Inflammatory macrophage (primary cell): ENCODE measurements at regions not wholly inside any gene's neighbourhood (a gene's known extent, or its start where the extent isn't known, plus 50 kb on each side); places are given as distances from the start of the nearest gene placed in this dataset.
"Not testable (repeated sequence)": the region's sequence is repeated elsewhere in the genome, so short reads cannot be mapped to it uniquely, and the experiment has no call there.

Source experiments
- DNase-seq, 2 donors: peaks; one replicate each; pipeline ENCODE4 v3.0.0-alpha.2; 2020 to 2022

DNA sequence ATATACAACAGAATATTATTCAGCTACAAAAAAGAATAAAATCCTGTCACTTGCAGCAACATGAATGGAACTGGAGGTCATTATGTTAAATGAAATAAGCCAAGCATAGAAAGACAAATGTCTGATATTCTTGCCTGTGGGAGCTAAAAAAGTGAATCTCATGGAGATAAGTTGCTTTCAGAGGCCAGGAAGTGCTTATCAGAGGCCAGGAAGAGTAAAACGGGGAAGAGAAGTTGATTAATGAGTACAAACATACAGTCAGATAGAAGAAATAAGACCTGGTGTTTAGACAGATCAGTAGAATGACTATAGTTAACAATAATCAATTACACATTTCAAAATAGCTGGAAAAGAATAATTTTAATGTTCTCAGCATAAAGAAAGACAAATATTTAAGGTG, 54.4 kb upstream of the CPHXL start:
- no peak for DNase-seq

DNA sequence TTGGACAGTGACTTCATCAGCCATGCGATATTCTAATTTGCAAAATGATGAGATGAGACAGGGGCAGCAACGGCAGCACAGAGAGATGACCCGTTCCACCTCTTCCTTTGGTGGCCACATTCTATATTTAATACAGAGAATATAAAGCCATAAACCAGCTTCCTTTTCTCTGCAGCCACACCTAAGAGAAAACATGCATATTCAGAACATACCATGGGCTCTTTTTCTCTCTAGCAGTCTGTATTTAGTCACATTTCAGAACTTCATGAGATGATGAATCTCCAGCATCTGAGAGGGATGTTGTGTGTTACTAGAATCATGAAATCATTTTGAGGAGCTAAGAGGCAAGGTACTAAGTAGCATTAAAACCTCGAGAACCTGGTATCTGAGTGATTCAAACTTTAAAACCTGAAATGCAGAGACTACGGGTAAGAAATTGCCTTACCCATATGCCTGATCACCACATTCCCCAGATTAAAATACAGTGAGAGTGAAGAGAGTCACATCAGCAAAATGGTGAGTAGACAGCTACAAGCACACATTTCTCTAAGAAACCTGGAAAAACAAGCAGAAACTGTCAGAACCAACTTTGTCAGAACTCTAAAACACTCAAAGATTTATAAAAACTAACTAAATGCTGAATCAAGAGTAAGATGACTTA, 55.5 kb upstream of the CPHXL start:
- DNase-seq = no peak

DNA sequence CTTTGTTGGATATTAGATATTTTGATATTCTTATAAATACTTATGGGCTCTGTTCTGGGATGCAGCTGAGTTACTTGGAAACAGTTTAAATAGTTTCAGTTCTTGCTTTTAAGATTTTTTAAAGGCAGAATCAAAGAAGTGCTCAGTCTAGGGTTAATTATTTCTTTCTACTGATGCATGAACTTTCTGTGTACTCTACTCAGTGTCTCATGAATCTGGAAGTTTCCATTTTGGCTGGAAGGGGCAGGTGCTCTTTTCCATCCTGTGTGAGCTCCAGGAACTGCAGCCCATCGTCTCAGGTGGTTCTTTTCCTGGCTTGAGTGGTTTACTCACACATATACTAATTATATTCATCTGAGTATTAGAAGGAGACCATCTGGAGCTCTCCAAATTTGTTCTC, 61.1 kb upstream of the CPHXL start:
- DNase-seq = no peak

DNA sequence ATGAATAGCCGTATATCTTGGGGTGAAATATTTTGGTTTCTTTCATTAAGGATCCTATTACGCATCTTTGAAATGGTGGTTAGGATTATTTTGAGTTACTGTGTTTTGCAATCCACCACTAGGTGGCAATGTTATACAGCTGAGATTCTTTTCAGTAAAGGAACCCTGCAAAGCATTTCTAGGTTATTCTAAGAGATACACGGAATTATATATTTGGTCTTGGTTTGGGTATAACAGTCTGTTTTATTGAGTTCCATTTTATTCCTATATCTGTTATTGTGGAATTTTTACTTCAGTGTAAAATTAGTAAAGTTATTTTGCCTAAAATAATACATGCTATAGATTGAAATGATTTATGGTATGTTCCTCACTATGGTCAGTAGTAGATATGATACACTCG, 62.9 kb upstream of the CPHXL start:
- peak; percentile 39 to 58 for DNase-seq

DNA sequence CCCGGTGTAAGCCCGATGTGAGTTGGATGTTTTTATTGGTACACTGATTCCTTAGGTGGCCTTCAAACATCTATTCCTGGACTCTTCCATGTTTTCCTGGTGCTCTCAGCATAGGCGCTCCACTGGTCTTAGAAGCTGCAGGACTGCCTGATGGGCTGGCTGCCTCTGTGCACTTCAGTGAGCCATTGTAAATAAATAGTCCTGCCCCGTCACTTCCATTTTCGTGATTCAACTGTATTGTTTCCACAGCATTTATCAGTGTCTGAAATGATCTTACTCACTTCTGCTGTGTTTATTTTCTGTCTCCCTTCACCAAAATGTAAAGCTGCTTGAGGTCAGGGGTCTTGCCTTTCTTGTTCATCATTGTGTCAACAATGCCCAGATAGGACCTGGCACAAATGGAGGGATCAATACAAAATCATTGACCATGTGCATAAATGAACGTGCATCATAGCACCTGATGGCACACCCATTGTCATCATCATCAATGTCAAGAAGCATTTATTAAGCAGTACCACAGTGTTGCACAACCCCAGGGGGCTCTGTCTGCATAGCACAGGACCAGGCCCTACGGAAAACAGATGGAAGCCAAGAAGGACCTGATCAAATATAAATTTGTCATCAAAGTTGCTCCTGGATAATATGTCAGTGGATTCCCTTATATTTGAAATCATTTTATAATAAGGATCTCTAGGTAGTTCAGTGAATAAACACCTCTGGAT, 66.6 kb upstream of the CPHXL start:
- DNase-seq = no peak

DNA sequence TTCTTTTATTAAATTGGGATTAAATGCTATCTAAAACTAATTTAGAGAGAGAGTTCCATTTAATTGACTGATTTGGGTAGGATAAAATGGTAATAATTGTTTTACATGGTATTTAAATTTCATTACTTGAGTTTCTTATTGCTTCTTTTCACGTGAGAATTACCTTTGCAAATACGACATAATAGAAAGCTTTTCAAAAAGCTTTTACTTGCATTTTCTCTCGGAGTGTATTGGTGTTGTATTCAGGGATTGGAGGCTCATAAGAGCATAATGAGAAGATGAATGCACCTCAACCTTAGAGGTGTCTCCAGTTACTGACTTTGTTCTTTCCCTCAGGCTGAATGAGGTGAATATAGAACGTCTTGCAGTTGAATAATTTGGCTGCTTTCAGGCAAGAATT, 67.4 kb upstream of the CPHXL start:
- DNase-seq = no peak

DNA sequence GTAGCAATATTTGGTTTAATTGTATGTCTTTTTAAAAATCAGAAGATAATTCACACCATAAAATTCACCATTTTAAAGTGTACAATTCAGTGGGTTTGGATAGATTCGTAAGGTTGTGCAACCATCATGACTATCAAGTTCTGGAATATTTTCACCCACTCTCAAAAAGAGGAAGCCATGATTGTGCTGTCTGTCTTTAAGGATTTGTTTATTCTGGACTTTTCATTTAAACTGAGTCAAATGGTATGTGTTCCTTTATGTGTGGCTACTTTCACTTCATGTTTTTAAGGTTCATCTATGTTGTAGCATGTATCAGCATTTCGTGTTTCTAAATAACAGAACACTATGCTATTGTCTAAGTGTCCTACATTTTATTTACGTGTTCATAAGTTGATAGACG, 68.1 kb upstream of the CPHXL start:
- DNase-seq = peak; percentile 18 to 58

DNA sequence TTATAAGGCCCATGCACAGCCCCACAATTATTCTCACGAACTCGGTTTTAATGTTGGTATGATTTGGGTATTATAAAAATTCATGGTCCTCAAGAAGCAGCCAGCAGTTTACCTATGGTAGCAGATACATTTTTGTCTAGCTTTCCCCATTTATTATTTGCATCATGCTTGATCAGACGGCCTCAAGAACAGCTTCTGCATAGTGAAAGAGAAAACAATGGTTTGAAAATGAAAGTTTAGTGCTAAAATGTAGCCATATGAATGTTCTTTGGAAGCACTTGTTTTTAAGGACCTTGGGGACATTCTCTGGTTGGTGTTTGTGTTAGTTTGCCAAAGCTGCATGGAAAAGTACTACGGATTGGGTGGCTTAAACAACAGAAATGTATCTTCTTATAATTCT, 72.4 kb upstream of the CPHXL start:
- DNase-seq = no peak

DNA sequence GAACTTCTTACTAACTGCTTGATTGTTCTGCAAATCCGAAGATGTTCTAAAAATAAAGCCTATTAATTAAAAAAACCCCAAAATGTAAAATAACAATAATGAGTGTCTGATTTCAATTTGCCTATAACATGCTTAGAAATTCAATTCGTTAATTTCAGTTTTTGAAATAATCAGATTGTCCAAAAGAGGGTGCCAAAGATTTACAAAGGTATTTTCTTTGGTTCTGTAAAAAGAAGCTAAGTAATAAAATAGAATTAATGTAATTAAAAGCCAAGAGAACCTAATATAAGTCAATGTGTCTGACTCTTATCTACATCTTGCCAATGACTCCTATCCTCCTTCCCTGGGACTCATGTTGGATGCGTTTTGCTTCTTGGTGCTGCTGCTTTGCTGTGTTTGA, 75.0 kb upstream of the CPHXL start:
- no peak for DNase-seq

DNA sequence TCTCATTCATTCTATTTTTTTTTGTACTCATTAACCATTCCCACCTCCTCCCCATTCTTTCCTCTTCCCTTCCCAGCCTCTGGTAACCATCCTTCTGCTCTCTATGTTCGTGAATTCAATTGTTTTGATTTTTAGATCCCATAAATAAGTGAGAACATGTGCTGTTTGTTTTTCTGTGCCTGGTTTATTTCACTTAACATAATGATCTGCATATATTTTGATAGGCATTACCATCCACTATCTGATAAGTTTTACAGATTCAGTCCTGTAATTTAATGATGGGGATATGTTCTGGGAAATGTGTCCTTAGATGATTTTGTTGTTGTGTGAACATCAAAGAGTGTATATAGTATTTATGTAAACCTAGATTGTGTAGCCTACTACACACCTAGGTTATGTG, 77.5 kb upstream of the CPHXL start:
- no peak for DNase-seq

DNA sequence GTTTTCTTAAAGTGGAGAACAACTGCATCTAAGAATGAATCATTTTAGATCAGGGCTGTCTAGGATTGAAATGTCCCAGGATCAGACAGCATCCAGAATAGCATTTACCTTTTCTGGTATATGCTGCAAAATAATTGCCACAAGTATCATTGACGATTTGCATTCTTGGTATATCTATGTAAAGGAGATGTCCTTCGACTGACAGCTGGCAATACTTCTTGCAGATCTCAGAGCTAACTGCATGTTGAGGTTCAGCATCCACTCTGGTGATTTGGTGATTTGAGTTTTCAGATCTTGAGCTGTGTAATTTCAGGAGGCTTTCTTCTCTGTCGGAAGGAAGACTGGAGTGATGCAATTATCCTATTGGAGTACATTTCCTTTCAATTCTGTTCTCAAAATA, 78.1 kb upstream of the CPHXL start:
- no peak for DNase-seq

DNA sequence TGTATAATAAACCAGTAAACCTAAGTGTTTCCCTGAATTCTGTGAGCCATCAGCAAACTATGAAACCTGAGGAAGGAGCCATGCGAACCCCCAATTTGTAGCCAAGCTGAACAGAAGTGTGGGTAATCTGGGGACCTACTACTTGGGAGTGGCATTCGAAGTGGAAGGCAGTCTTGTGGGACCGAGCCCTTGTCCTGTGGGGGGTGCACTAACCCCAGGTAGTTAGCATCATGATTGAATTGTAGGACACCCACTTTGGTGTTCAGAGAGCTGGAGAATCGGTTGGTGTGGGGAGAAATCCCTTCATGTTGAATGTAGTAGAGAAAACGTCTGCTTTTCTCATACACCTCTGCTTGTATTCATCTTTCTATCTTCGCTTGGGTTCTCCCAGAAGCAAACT, 79.7 kb upstream of the CPHXL start:
- DNase-seq = no peak

DNA sequence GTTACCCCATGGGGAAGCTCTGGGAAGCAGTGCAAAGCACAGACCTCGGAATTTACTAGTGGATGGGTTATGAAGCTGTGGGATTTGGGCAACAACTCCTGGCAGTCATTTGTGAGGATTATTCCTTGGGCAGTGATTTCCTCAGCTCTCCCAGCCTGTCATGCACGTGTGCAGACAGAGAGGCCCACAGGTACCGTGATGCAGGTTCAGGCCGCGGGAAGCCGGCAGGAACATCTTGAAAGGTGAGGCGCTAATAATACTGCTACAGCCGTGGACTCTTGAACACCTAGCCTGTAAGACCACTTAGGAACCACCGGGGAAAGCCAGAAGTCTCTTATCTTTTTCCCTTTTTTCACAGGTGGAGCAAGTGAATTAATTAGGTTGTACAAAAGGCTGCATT, 80.2 kb upstream of the CPHXL start:
- no peak for DNase-seq

DNA sequence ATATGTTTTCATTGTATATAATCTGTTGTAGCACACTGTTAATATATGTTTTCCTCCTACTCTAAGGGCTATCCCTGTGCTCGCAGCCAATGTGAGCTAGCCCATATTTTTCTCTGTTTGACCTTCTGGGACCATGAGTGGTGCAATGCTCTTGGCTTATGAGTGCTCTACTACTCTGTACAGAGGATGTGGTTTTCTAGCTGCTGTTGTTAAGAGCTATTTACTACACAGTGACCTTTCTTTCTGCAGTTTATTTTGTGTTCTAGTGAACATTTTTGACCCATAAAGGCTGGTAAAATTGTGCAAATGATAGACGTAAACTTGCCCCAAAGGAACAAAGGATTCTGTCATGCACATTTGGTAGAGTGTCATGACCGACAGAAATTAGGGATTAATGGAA, 84.1 kb upstream of the CPHXL start:
- no peak for DNase-seq

DNA sequence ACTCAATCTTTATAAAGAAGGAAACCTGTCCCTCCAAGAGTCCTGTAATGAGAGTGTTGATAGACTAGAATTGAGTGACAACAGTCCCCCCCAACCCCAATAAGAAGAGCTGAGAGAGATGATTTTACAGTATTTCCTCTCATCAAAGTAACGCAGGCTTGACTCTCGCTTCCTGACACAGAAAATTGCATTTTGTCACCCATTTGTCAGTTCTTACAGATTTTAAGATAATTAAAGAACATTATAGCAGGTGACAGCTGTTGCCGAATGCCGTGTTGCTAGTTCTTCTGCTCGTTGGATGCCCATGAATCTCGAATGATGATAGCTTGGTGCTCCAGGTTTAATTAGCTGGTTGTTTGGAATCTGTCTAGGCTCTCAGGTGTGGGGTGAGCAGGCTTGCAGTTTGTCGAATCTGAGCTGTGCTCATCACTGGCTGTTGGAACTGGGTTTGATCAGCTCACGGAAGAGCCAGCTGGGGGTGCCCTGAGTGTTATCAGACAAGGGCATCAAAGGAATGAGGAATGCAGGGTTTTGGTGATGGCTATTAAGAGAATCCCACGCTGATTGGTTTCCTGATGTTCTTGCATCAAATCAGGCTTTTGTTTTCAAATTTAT, 84.8 kb upstream of the CPHXL start:
- no peak for DNase-seq

DNA sequence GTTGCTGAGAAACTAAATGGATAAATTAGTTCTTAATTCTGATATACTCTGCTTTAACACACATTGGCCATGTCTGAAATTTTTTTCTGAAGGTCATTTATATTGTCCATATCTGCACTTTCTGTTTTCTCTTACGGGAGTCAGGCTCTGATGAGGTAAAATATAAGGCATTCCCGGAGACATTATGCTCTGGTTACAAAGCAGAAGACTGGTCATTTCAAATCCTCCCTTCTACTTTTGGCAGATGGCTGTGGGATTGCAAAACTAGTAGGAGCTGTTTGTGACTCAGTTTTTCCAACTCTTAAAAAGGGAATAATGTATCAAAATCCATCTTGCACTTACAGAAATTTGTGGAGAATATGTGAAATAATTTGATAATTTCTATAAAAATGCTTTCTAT, 92.2 kb upstream of the CPHXL start:
- no peak for DNase-seq

DNA sequence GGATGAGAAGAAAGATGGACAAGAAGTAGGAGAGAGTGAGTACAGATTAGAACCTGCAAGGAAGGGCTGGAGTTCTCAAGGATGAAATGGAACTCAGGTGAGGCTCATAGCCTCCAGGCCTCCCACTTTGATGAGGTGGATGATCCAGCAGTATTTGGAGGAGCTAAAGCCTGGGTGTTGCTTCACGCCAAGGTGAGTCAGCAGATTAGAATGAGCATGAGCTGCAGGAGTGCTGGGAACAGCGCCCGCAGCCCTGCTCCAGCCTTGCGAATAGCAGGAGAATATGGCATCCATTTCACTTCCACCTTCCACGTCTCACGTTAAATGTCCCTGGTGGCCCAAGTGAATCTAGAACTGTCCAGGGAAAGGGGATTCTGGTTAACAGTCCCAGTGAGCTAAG, 94.4 kb upstream of the CPHXL start:
- no peak for DNase-seq

DNA sequence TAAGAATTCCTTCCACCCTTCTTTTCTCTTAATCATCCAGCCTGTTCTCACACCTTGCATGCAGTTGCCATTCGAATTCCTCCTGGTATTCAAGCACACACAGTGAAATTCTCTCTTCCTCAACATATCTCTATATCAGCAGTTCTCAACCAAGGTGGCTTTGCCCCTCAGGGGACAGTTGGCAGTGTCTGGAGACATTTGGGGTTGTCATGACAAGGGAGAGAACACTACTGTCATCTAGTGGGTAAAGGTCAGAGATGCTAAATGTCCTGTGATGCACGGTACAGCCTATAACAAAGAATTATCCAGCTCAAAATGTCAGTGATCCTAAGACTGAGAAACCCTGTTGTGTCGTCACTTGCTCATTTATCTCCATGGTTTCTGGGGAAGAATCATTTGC, 94.8 kb upstream of the CPHXL start:
- no peak for DNase-seq

DNA sequence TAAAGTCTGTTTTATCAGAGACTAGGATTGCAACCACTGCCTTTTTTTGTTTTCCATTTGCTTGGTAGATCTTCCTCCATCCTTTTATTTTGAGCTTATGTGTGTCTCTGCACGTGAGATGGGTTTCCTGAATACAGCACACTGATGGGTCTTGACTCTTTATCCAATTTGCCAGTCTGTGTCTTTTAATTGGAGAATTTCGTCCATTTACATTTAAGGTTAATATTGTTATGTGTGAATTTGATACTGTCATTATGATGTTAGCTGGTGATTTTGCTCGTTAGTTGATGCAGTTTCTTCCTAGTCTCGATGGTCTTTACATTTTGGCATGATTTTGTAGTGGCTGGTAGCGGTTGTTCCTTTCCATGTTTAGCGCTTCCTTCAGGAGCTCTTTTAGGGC, 99.5 kb upstream of the CPHXL start:
- not testable (repeated sequence) for DNase-seq

DNA sequence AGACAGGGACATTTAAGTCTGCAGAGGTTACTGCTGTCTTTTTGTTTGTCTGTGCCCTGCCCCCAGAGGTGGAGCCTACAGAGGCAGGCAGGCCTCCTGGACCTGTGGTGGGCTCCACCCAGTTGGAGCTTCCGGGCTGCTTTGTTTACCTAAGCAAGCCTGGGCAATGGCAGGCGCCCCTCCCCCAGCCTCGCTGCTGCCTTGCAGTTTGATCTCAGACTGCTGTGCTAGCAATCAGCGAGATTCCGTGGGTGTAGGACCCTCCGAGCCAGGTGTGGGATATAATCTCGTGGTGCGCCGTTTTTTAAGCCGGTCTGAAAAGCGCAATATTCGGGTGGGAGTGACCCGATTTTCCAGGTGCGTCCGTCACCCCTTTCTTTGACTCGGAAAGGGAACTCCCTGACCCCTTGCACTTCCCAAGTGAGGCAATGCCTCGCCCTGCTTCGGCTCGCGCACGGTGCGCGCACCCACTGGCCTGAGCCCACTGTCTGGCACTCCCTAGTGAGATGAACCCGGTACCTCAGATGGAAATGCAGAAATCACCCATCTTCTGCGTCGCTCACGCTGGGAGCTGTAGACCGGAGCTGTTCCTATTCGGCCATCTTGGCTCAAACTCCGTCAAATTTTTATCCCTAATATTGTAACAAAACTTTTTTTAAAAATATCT, 101.2 kb upstream of the CPHXL start:
- DNase-seq = not testable (repeated sequence)

DNA sequence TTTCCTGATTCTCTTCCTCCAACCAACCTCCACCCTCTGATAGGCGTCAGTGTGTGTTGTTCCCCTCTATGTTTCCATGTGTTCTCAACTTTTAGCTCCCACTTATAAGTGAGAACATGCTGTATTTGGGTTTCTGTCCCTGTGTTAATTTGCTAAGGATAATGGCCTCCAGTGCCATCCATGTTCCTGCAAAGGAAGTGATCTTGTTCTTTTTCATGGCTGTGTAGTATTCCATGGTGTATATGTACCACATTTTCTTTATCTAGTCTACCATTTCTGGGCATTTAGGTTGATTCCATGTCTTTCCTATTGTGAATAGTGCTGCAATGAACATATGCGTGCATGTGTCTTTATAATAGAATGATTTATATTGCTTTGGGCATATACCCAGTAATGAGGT, 107.1 kb upstream of the CPHXL start:
- DNase-seq = not testable (repeated sequence)

DNA sequence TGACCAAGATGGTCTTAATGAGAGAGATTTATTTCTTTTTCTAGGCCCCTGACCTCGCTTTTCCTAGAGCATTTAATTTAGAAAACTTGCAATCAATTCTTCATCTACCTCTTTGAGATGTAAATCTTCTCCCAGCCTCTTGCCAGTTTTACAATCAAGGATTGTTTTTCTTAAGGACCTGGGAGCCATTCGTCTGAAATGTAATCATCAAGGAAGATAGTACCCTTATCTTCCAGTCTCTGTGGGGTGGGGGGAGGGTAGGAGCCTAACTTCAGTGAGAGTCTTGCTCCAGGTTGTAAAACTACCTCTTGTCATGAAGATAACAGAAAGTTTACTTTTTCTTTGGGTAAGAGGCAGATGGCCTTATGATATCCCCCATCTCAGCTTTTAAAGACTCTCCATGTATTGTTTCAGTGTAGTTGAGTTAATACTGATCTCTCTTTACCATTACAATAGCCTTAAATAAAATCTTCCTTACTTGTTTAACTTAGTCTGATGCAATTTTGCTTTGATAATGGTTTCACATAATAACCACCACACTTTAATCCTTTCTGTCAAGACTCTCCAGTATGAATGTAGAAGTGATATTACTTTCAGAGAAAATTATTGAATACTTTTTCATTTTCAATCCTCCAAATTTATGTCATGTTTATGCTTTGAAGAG, 110.2 kb upstream of the CPHXL start:
- no peak for DNase-seq

DNA sequence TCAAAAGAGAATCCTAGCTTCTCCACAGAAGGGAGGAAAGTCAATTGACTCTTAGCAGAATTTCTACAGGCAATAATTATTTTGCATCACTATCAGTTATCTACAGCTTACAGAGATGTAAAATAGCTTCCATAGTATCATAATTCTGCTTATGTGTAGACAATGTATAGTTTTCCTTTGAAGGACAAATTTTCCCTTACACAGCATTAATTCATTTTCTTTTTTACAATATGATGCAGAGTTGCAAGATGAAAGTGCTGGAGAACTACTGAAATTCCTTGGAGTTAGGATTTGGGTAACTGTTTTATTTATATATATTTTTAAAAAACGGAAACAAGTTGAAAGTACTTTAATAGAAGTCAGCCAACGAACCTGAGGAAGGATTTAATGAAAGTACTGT, 111.0 kb upstream of the CPHXL start:
- no peak for DNase-seq
